ENCODE measurements at regions not wholly inside any gene's neighbourhood (a gene's known extent, or its start where the extent isn't known, plus 50 kb on each side); places are given as distances from the start of the nearest gene placed in this dataset.

DNA sequence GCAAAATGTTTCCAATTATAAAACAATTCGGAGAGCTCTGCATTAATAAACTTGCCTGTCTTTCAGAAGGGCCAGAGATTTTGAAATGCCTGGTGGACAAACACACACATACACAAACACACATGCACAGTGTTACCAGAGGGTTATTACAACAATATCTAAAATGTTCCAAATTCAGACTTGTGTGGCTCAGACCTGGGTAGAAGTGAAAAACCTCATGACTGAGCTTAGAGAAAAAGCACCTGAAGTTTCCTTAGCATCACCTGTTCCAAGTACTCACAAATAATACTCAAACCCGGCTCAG lies 247.9 kb downstream of the FOXD2 start:
- H3K4me2 ChIP-seq (ENCODE audit: insufficient read depth in 1 of 2, low read depth in 2 of 2, low read length in 2 of 2) = no peak overlapping the region
- peaks cover 9 to 19% (median 14%) of the 10 kb centered on the region in 4 experiments for H3K4me1 ChIP-seq (replicated peaks in 1 of 4; ENCODE audit: control insufficient read depth in 3 of 4, insufficient read depth in 4 of 4, low read length in 3 of 4)
- no peaks in the 10 kb centered on the region for H4K20me1 ChIP-seq (replicated peaks in 1 of 2; ENCODE audit: control insufficient read depth in 1 of 2, insufficient read depth in 2 of 2, low read length in 2 of 2)
- ChIA-PET POLR2A (ENCODE audit: partially characterized antibody) (no interaction called here), CTCF (ENCODE audit: partially characterized antibody) (interaction anchor here (0.7 to 6.1 kb wide), 9 partner anchors 11 to 250 kb away, joined by 3 to 41 read pairs (median 10); partner anchors contain the start of gene FOXD2)
- no peak overlapping the region for H3K23ac ChIP-seq (ENCODE audit: insufficient read length)
- H3K79me2 ChIP-seq (ENCODE audit: control insufficient read depth in 1 of 2, insufficient read depth in 2 of 2, low read length in 2 of 2) = no peaks in the 10 kb centered on the region
- peaks cover 2% of the 10 kb centered on the region; the same call in 1 of the 2 replicates for H3K23me2 ChIP-seq (ENCODE audit: low read depth, low read length)
- no peak overlapping the region for H4K91ac ChIP-seq (replicated peaks; ENCODE audit: insufficient read length, low read length)
- 91% methylated on average over 2 of the region's 2 CpGs; no CpG with 5 or more reads in 1 of the 2 experiments for WGBS, 2 experiments (ENCODE audit: extremely low coverage in 1 of 2, insufficient coverage in 1 of 2, insufficient read length in 1 of 2, insufficient replicate concordance in 2 of 2, low coverage in 1 of 2, low lambda C conversion rate in 2 of 2, missing lambda C conversion rate in 1 of 2)
- no peak overlapping the region for H4K5ac ChIP-seq (ENCODE audit: insufficient read length, low read depth, low read length)
- no peaks in the 10 kb centered on the region for H3K79me1 ChIP-seq (ENCODE audit: low read depth, low read length)
- TF ChIP-seq BCL11A (IDR thresholded peaks at IDR 0.05; ENCODE audit: low read depth in 2 of 2, low read length in 2 of 2) = no peak
- TF ChIP-seq CBX5 (IDR thresholded peaks at IDR 0.05; ENCODE audit: low read depth, low read length) = no peak
- no peak for TF ChIP-seq CREB1 (IDR thresholded peaks at IDR 0.05)
- TF ChIP-seq CTBP2 (IDR thresholded peaks at IDR 0.05; ENCODE audit: borderline replicate concordance, insufficient read depth, insufficient read length, low read length) = no peak
- no peak for TF ChIP-seq SP2 (IDR thresholded peaks at IDR 0.05; ENCODE audit: low read length)
- no peak for TF ChIP-seq POLR2A (IDR thresholded peaks at IDR 0.05; ENCODE audit: control extremely low read depth in 1 of 2, low read depth in 2 of 2, low read length in 2 of 2)
- TF ChIP-seq NRF1 (IDR thresholded peaks at IDR 0.05; ENCODE audit: low read depth, low read length) = no peak
- TF ChIP-seq CEBPB (IDR thresholded peaks at IDR 0.05; ENCODE audit: low read depth, low read length) = no peak
- TF ChIP-seq GTF2F1 (IDR thresholded peaks at IDR 0.05; ENCODE audit: borderline replicate concordance, low read depth, low read length) = no peak
- no peak for TF ChIP-seq KDM4A (IDR thresholded peaks at IDR 0.05; ENCODE audit: low read depth, low read length, severe bottlenecking)
- no peak overlapping the region for H2AK5ac ChIP-seq (ENCODE audit: low read depth, low read length)
- H3K27ac ChIP-seq (ENCODE audit: low read depth, low read length) = no peak overlapping the region
- H3K36me3 ChIP-seq (ENCODE audit: control insufficient read depth in 2 of 4, insufficient read depth in 4 of 4, low read length in 3 of 4) = no peaks in the 10 kb centered on the region
- no peak overlapping the region for H4K8ac ChIP-seq (ENCODE audit: extremely low read depth, insufficient read depth, low read length)
- no peak overlapping the region for H2BK5ac ChIP-seq (ENCODE audit: low read depth, low read length)
- H3K18ac ChIP-seq (ENCODE audit: extremely low read depth, low read length) = no peak overlapping the region
- no peak overlapping the region for H3K14ac ChIP-seq (ENCODE audit: insufficient read length)
- no peak overlapping the region for H3K4ac ChIP-seq (replicated peaks; ENCODE audit: insufficient read length, low read depth, low read length)
- no peak for FAIRE-seq
- no peak overlapping the region for H2BK15ac ChIP-seq (ENCODE audit: low read length)
- no peak overlapping the region for H3K4me3 ChIP-seq (ENCODE audit: extremely low read depth in 1 of 4, insufficient read depth in 2 of 4, low read depth in 3 of 4, low read length in 4 of 4)
- no peak overlapping the region for H2AFZ ChIP-seq (ENCODE audit: low read length)
- no peak overlapping the region for H2BK20ac ChIP-seq (ENCODE audit: low read length)
- no peaks in the 10 kb centered on the region for H3K9me3 ChIP-seq (ENCODE audit: insufficient read depth in 2 of 2, low read depth in 1 of 2, low read length in 1 of 2)
- no peak overlapping the region for H3K9ac ChIP-seq (replicated peaks in 1 of 4; ENCODE audit: extremely low read depth in 1 of 4, low read depth in 3 of 4, low read length in 3 of 4)
- H3K56ac ChIP-seq (replicated peaks; ENCODE audit: insufficient read length, low read depth, low read length) = no peak overlapping the region
- no peaks in the 10 kb centered on the region; a peak in 2 of 7 replicates for H3K27me3 ChIP-seq (replicated peaks in 1 of 4; ENCODE audit: control insufficient read depth in 3 of 4, extremely low read depth in 1 of 4, insufficient read depth in 3 of 4, low read length in 3 of 4)
- DNase-seq (ENCODE audit: low read depth in 1 of 2, low spot score in 2 of 2) = no peak
- no peak overlapping the region for H2BK12ac ChIP-seq (ENCODE audit: low read depth, low read length)
- H2BK120ac ChIP-seq (replicated peaks; ENCODE audit: low read depth, low read length) = no peak overlapping the region

Measured in H1 (cell line).